Right atrium auricular region (tissue), 2 donors: ENCODE measurements at regions not wholly inside any gene's neighbourhood (a gene's known extent, or its start where the extent isn't known, plus 50 kb on each side); places are given as distances from the start of the nearest gene placed in this dataset.

ENCODE experiments used
- DNase-seq: peaks from one replicate; pipeline ENCODE4 v3.0.0-alpha.2; 2019; ENCODE audit warnings: low spot score
- H3K27ac ChIP-seq, 2 donors: fragments of 200-600 bp; sonication (generic); 1 replicate in 1 of 2; 2 replicates in 1 of 2; pipeline ENCODE4 v1.5.1; 2016 to 2019
- H3K27me3 ChIP-seq, 2 donors: fragments of 200-600 bp; sonication (generic); one replicate each; pipeline versions ENCODE4 v1.5.1 to v1.6.0; 2017 to 2019
- H3K36me3 ChIP-seq: fragments of 200-600 bp; sonication (generic); one replicate; pipeline ENCODE4 v1.5.1; 2016
- H3K4me1 ChIP-seq, 2 donors: fragments of 200-600 bp; sonication (generic); one replicate each; pipeline versions ENCODE4 v1.5.1 to v1.6.0; 2017 to 2019
- H3K4me3 ChIP-seq, 2 donors: fragments of 200-600 bp; sonication (generic); 1 replicate in 1 of 2; 2 replicates in 1 of 2; pipeline ENCODE4 v1.5.1; 2017 to 2019; ENCODE audit warnings: mild to moderate bottlenecking in 1 of 2, moderate library complexity in 1 of 2
- H3K9me3 ChIP-seq, 2 donors: fragments of 200-600 bp; sonication (generic); one replicate each; pipeline ENCODE4 v1.5.1; 2019
- TF ChIP-seq, protein P1 (sequence below), 2 donors: fragments of 200-600 bp; sonication (generic); IDR thresholded peaks; one replicate each; pipeline ENCODE4 v1.5.1; 2019; ENCODE audit warnings: antibody characterized with exemption in 2 of 2

DNA sequence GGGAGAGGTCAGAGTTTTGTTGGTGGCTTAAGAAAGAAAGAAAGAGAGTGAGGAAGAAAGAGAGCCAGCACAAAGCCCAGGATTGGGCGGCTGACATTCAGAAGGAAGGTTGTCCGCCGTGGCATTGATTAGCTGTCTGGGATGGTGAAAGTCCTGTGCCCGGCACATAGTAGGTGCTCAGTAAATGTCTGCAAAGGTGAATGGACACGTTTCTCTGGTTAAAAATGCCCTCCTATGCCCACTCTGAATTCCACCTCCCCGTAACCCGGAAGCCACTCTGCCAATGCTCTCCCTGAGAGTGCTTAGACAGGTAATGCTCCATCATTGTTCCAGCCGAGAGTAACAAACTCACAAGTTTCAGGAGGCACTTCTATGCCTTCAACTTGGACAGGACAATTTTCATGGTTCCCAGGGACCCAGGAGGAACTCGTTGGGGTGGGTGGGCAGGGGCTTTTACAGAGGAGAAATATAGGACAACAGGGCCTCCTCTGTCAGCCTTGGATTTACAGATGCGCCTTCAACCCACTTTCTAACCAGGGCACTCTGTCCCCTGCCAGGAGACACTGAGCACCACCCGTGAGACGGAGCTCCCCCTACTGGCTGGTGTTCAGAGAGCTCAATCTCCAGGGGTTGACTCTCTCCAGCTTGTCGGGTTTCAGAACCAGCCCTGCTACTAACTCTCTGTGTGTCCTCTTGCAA is 411.5 kb upstream of the ZMIZ1 start:
- DNase-seq: peak; percentile 83
- H3K27ac ChIP-seq: no peak overlapping the region
- TF ChIP-seq, protein P1, sequence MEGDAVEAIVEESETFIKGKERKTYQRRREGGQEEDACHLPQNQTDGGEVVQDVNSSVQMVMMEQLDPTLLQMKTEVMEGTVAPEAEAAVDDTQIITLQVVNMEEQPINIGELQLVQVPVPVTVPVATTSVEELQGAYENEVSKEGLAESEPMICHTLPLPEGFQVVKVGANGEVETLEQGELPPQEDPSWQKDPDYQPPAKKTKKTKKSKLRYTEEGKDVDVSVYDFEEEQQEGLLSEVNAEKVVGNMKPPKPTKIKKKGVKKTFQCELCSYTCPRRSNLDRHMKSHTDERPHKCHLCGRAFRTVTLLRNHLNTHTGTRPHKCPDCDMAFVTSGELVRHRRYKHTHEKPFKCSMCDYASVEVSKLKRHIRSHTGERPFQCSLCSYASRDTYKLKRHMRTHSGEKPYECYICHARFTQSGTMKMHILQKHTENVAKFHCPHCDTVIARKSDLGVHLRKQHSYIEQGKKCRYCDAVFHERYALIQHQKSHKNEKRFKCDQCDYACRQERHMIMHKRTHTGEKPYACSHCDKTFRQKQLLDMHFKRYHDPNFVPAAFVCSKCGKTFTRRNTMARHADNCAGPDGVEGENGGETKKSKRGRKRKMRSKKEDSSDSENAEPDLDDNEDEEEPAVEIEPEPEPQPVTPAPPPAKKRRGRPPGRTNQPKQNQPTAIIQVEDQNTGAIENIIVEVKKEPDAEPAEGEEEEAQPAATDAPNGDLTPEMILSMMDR (IDR thresholded peaks at IDR 0.05): peak; percentile 41 to 76
- no peaks in the 10 kb centered on the region for H3K4me1 ChIP-seq
- no peaks in the 10 kb centered on the region for H3K9me3 ChIP-seq
- no peak overlapping the region for H3K4me3 ChIP-seq
- no peaks in the 10 kb centered on the region for H3K27me3 ChIP-seq
- H3K36me3 ChIP-seq: no peaks in the 10 kb centered on the region

- no peak for DNase-seq
- Histone ChIP-seq H3K4me1 (no peaks in the 10 kb centered on the region), H3K4me3 (no peak overlapping the region), H3K9me3 (no peaks in the 10 kb centered on the region), H3K27ac (no peak overlapping the region), H3K27me3 (no peaks in the 10 kb centered on the region), H3K36me3 (no peaks in the 10 kb centered on the region)
- TF ChIP-seq, protein P1 (IDR thresholded peaks at IDR 0.05): no peak
Measured at GRCh38 chr10:78657862-78658165, 411.0 kb upstream of the ZMIZ1 start.

GRCh38 chr10:78658645-78659597 is 409.8 kb upstream of the ZMIZ1 start:
- no peaks in the 10 kb centered on the region for H3K4me1 ChIP-seq
- H3K36me3 ChIP-seq: no peaks in the 10 kb centered on the region
- no peak for DNase-seq
- peaks cover 0 to 1% of the 10 kb centered on the region in 2 donors for H3K9me3 ChIP-seq
- TF ChIP-seq, protein P1 (IDR thresholded peaks at IDR 0.05): no peak
- no peak overlapping the region for H3K27ac ChIP-seq
- no peaks in the 10 kb centered on the region for H3K27me3 ChIP-seq
- H3K4me3 ChIP-seq: no peak overlapping the region

DNA sequence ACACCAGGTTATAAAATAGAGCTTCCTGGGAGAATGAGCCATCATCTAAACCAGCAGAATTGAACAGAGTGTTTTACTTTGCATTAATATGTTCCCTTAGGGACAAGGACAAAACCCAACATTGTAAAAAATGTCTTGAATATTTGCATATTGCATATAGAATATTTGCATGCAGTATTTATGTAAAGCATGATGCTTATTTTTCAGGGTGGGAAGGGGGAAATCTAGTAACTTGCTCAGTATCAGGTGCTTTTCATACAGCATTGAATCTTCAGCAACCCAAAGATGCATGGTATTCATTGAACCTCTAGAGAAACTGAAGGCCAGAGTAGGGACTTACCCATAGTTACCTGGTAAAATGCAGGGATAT is 409.2 kb upstream of the ZMIZ1 start:
- H3K27ac ChIP-seq: no peak overlapping the region
- DNase-seq: no peak
- H3K36me3 ChIP-seq: no peaks in the 10 kb centered on the region
- TF ChIP-seq, protein P1 (IDR thresholded peaks at IDR 0.05): no peak
- no peaks in the 10 kb centered on the region for H3K27me3 ChIP-seq
- no peak overlapping the region for H3K4me3 ChIP-seq
- H3K4me1 ChIP-seq: no peaks in the 10 kb centered on the region
- H3K9me3 ChIP-seq: peaks cover 0 to 8% of the 10 kb centered on the region in 2 donors

- H3K9me3 ChIP-seq: peaks cover 0 to 16% of the 10 kb centered on the region in 2 donors
- H3K4me1 ChIP-seq: no peaks in the 10 kb centered on the region
- no peak for DNase-seq
- H3K4me3 ChIP-seq: no peak overlapping the region
- no peaks in the 10 kb centered on the region for H3K36me3 ChIP-seq
- H3K27ac ChIP-seq: no peak overlapping the region
- H3K27me3 ChIP-seq: no peaks in the 10 kb centered on the region
- TF ChIP-seq, protein P1 (IDR thresholded peaks at IDR 0.05): no peak
Measured at GRCh38 chr10:78660446-78661106, 408.2 kb upstream of the ZMIZ1 start.
